ENCODE measurements at regions not wholly inside any gene's neighbourhood (a gene's known extent, or its start where the extent isn't known, plus 50 kb on each side); places are given as distances from the start of the nearest gene placed in this dataset.
"Not testable (repeated sequence)": the region's sequence is repeated elsewhere in the genome, so short reads cannot be mapped to it uniquely, and the experiment has no call there.

DNA sequence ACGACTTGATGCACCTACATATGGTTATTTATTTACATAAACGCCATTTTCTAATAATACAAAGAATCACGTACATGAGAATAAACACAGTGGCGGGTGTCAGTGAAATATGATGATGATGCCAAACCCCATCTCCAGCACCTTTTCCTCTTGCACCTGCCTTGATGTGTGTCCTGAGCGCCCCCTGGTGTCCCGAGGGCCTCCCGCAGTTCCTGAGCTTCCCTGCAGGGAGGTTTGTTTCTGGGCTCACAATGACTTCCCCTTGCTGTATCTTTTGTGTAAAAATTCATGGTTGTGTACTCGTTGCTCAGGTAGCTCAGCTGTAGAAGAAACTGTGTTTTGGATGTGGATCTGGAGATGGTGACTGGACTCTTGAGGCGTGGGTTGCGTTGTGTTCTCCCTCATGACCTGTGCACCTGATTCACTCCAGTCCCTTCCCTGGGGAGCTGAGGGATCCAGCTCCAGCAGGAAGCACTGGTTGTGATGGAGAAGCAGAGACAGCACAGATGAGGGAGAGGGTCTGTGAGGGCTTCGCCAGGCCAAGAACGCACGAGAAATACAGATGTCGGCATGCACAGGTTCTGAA, 1037.8 kb downstream of the TMEM121 start:
- Histone ChIP-seq H3K9me3 (ENCODE audit: control insufficient read depth, low read length) (no peaks in the 10 kb centered on the region), H3K4me3 (ENCODE audit: low read length in 2 of 2) (no peak overlapping the region), H3K27me3 (ENCODE audit: control insufficient read depth in 1 of 2, insufficient read depth in 2 of 2, low read length in 1 of 2) (no peaks in the 10 kb centered on the region), H3K27ac (ENCODE audit: low read depth in 1 of 2, low read length in 2 of 2) (no peak overlapping the region), H3K4me1 (ENCODE audit: control insufficient read depth in 1 of 2, insufficient read depth in 2 of 2, low read length in 2 of 2) (no peaks in the 10 kb centered on the region), H3K36me3 (ENCODE audit: control insufficient read depth in 1 of 2, insufficient read depth in 2 of 2, low read length in 1 of 2) (no peaks in the 10 kb centered on the region)
- WGBS, 2 donors = 44 to 50% methylated on average over 14 of the region's 14 CpGs
- intact Hi-C loops (cut with DNase I) = no loop called here
- DNase-seq (no peak), ATAC-seq (ENCODE audit: low FRiP score) (no peak)

DNA sequence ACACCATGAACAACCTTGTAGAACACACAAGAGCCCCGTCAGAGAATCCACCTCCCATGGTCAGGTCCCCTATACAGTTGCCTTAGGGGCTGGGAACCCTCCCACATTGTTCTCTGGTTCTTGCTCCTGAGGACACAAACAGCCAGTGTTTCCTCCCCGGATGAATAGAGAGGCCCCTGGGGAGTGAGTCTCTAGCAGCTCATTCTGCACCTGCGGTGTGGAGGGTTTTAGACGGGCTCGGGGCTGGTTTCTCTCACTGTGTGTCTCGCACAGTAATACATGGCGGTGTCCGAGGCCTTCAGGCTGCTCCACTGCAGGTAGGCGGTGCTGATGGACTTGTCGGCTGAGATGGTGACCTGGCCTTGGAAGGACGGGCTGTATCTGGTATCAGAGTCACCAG, 1052.1 kb downstream of the TMEM121 start:
- intact Hi-C loops (cut with DNase I) = no loop called here
- ATAC-seq (ENCODE audit: low FRiP score) = no peak
- no peak overlapping the region for H3K27ac ChIP-seq (ENCODE audit: low read depth in 1 of 2, low read length in 2 of 2)
- H3K27me3 ChIP-seq (ENCODE audit: control insufficient read depth in 1 of 2, insufficient read depth in 2 of 2, low read length in 1 of 2) = no peaks in the 10 kb centered on the region
- H3K4me1 ChIP-seq (ENCODE audit: control insufficient read depth in 1 of 2, insufficient read depth in 2 of 2, low read length in 2 of 2) = no peaks in the 10 kb centered on the region
- no peaks in the 10 kb centered on the region for H3K9me3 ChIP-seq (ENCODE audit: control insufficient read depth, low read length)
- no peak overlapping the region for H3K4me3 ChIP-seq (ENCODE audit: low read length in 2 of 2)
- H3K36me3 ChIP-seq (ENCODE audit: control insufficient read depth in 1 of 2, insufficient read depth in 2 of 2, low read length in 1 of 2) = no peaks in the 10 kb centered on the region
- DNase-seq = no peak
- WGBS, 2 donors = 67 to 73% methylated on average over 11 of the region's 11 CpGs

DNA sequence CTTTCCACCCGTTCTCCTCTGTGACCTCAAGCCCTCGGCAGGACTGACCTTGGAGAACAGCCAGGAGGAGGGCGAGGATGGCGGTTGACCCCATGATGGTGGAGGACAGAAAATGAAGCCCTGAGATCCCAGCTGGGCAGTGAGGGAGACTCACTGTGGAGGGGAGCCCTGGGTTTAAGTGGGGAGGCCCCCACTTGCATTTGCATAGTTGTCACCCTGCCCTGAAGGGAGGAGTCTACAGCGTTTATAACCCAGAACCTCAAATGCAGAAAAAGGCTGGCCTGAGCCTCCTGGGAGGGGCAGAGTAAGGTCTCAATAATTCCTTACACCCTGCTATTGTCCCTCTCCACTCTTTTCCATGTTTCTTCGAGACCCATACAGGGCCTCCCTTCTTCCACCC, 1052.7 kb downstream of the TMEM121 start:
- intact Hi-C loops (cut with DNase I) = no loop called here
- H3K36me3 ChIP-seq (ENCODE audit: control insufficient read depth in 1 of 2, insufficient read depth in 2 of 2, low read length in 1 of 2) = no peaks in the 10 kb centered on the region
- no peak for DNase-seq
- no peaks in the 10 kb centered on the region for H3K27me3 ChIP-seq (ENCODE audit: control insufficient read depth in 1 of 2, insufficient read depth in 2 of 2, low read length in 1 of 2)
- no peaks in the 10 kb centered on the region for H3K4me1 ChIP-seq (ENCODE audit: control insufficient read depth in 1 of 2, insufficient read depth in 2 of 2, low read length in 2 of 2)
- no peak overlapping the region for H3K4me3 ChIP-seq (ENCODE audit: low read length in 2 of 2)
- no peaks in the 10 kb centered on the region for H3K9me3 ChIP-seq (ENCODE audit: control insufficient read depth, low read length)
- no peak overlapping the region for H3K27ac ChIP-seq (ENCODE audit: low read depth in 1 of 2, low read length in 2 of 2)
- WGBS, 2 donors = 65 to 66% methylated on average over 6 of the region's 6 CpGs
- no peak for ATAC-seq (ENCODE audit: low FRiP score)

DNA sequence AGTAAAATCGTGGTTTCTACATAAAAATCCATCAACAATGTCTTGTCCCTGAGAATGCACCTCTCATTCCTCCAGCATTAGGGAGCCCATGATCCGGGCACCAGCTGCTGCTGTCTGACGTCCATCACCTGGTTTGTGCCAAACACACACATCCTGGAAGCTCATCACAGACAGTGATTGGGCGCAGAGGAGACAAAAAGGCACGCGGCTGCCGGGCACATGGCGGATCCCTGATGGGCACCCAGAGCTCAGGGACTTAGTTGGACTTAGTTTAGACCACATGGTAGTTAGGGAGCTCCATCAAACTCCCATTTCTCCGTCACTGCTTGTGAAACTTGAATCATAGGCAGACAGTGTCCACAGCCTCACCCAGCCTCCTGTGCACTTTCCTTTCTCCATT, 1059.3 kb downstream of the TMEM121 start:
- Histone ChIP-seq H3K4me3 (ENCODE audit: low read length in 2 of 2) (no peak overlapping the region), H3K9me3 (ENCODE audit: control insufficient read depth, low read length) (no peaks in the 10 kb centered on the region), H3K27ac (ENCODE audit: low read depth in 1 of 2, low read length in 2 of 2) (no peak overlapping the region), H3K27me3 (ENCODE audit: control insufficient read depth in 1 of 2, insufficient read depth in 2 of 2, low read length in 1 of 2) (no peaks in the 10 kb centered on the region), H3K36me3 (ENCODE audit: control insufficient read depth in 1 of 2, insufficient read depth in 2 of 2, low read length in 1 of 2) (no peaks in the 10 kb centered on the region), H3K4me1 (ENCODE audit: control insufficient read depth in 1 of 2, insufficient read depth in 2 of 2, low read length in 2 of 2) (no peaks in the 10 kb centered on the region)
- no peak for ATAC-seq (ENCODE audit: low FRiP score)
- WGBS, 2 donors = 58% methylated on average over 9 of the region's 9 CpGs
- intact Hi-C loops (cut with DNase I) = no loop called here
- no peak for DNase-seq

DNA sequence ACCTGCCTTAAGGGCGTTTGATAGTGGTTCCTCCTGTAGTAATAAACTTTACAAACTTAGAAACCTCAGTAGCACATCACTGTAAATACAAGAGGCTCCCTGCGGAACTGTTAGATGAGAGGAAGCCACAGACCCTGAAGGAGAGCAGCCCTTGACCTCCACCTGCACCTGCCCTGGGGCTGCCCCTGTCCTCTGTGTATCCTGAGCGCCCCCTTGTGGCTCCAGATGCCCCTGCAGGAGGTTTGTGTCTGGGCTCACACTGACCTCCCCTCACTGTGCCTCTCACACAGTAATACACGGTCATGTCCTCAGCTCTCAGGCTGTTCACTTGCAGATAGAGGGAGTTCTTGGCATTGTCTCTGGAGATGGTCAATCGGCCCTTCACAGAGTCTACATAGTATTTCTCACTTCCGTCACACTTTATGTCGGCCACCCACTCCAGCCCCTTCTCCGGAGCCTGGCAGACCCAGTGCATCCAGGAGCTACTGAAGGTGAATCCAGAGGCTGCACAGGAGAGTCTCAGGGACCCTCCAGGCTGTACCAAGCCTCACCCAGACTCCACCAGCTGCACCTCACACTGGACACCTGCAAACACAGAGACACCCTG, 1059.8 kb downstream of the TMEM121 start:
- no peaks in the 10 kb centered on the region for H3K9me3 ChIP-seq (ENCODE audit: control insufficient read depth, low read length)
- H3K4me3 ChIP-seq (ENCODE audit: low read length in 2 of 2) = no peak overlapping the region
- no peaks in the 10 kb centered on the region for H3K4me1 ChIP-seq (ENCODE audit: control insufficient read depth in 1 of 2, insufficient read depth in 2 of 2, low read length in 2 of 2)
- DNase-seq (no peak), ATAC-seq (ENCODE audit: low FRiP score) (no peak)
- no peak overlapping the region for H3K27ac ChIP-seq (ENCODE audit: low read depth in 1 of 2, low read length in 2 of 2)
- intact Hi-C loops (cut with DNase I) = no loop called here
- WGBS, 2 donors = 51 to 54% methylated on average over 8 of the region's 8 CpGs
- no peaks in the 10 kb centered on the region for H3K36me3 ChIP-seq (ENCODE audit: control insufficient read depth in 1 of 2, insufficient read depth in 2 of 2, low read length in 1 of 2)
- H3K27me3 ChIP-seq (ENCODE audit: control insufficient read depth in 1 of 2, insufficient read depth in 2 of 2, low read length in 1 of 2) = no peaks in the 10 kb centered on the region

DNA sequence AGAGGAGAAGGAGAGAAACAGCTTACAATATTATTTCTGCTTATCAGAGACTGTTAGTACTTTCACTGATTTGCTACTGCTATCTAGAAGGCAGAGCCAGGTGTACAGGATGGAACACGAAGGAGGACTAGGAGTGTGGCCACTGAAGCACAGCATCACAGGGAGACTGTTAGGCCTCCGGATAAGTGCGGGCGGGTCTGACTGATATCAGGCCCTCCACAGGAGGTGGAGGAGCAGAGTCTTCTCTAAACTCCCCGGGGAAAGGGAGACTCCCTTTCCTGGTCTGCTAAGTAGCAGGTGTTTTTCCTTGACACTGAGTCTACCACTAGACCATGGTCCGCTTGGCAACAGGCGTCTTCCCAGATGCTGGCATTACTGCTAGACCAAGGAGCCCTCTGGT, 1065.2 kb downstream of the TMEM121 start:
- H3K4me3 ChIP-seq (ENCODE audit: low read length in 2 of 2); intact Hi-C loops (cut with DNase I); H3K9me3 ChIP-seq (ENCODE audit: control insufficient read depth, low read length); ATAC-seq (ENCODE audit: low FRiP score); H3K27ac ChIP-seq (ENCODE audit: low read depth in 1 of 2, low read length in 2 of 2); H3K4me1 ChIP-seq (ENCODE audit: control insufficient read depth in 1 of 2, insufficient read depth in 2 of 2, low read length in 2 of 2); H3K27me3 ChIP-seq (ENCODE audit: control insufficient read depth in 1 of 2, insufficient read depth in 2 of 2, low read length in 1 of 2); H3K36me3 ChIP-seq (ENCODE audit: control insufficient read depth in 1 of 2, insufficient read depth in 2 of 2, low read length in 1 of 2); DNase-seq: not testable (repeated sequence)
- WGBS, 2 donors = 75 to 81% methylated on average over 7 of the region's 7 CpGs

DNA sequence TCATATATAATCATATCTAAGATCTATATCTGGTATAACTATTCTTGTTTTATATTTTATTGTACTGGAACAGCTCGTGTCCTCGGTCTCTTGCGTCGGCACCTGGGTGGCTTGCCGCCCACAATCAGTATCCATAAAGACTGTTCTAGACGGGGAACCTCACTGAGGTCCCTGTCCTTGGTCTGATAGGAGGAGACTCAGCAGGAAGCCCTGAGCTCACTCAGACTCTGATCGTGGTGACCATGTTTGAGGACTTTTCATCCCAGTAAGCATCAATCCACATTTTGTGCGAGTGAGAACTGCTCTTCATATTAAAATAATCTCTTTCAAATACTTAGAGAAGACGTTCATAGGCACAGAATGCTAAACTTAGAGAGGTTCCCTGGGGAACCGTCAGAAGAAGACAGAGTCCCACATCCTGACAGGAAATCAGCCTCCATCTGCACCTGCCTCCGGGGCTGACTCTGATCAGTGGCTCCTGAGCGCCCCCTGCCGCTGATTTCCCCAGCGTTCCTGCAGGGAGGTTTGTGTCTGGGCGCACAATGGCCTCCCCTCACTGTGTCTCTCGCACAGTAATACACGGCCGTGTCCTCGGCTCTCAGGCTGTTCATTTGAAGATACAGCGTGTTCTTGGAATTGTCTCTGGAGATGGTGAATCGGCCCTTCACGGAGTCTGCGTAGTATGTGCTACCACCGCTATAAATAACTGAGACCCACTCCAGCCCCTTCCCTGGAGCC, 1065.9 kb downstream of the TMEM121 start:
- H3K4me3 ChIP-seq (ENCODE audit: low read length in 2 of 2); H3K27me3 ChIP-seq (ENCODE audit: control insufficient read depth in 1 of 2, insufficient read depth in 2 of 2, low read length in 1 of 2); H3K27ac ChIP-seq (ENCODE audit: low read depth in 1 of 2, low read length in 2 of 2); intact Hi-C loops (cut with DNase I); H3K9me3 ChIP-seq (ENCODE audit: control insufficient read depth, low read length); H3K4me1 ChIP-seq (ENCODE audit: control insufficient read depth in 1 of 2, insufficient read depth in 2 of 2, low read length in 2 of 2); DNase-seq; H3K36me3 ChIP-seq (ENCODE audit: control insufficient read depth in 1 of 2, insufficient read depth in 2 of 2, low read length in 1 of 2); ATAC-seq (ENCODE audit: low FRiP score): not testable (repeated sequence)
- 63 to 73% methylated on average over 20 to 24 of the region's 24 CpGs for WGBS, 2 donors

DNA sequence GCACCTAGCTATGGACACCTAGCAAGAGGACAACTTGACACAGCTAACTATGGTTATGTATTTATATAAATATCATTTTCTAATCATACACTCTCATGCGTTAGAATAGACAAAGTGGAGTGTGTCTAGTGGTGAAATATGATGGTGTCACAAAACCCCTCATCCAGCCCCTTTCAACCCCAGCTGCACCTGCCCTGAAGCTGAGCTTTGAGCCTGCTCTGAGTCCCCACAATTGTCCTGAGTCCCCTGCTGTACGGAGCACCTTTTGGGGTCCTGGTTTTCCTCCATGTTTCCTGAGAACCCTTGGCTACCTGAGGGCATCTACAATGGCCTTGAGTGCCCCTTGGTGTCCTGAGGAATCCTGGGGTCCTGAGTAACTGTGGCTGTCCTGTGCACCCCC, 1072.8 kb downstream of the TMEM121 start:
- ATAC-seq (ENCODE audit: low FRiP score) (no peak), DNase-seq (no peak)
- Histone ChIP-seq H3K4me1 (ENCODE audit: control insufficient read depth in 1 of 2, insufficient read depth in 2 of 2, low read length in 2 of 2) (no peaks in the 10 kb centered on the region), H3K27ac (ENCODE audit: low read depth in 1 of 2, low read length in 2 of 2) (no peak overlapping the region), H3K9me3 (ENCODE audit: control insufficient read depth, low read length) (no peaks in the 10 kb centered on the region), H3K27me3 (ENCODE audit: control insufficient read depth in 1 of 2, insufficient read depth in 2 of 2, low read length in 1 of 2) (no peaks in the 10 kb centered on the region), H3K4me3 (ENCODE audit: low read length in 2 of 2) (no peak overlapping the region), H3K36me3 (ENCODE audit: control insufficient read depth in 1 of 2, insufficient read depth in 2 of 2, low read length in 1 of 2) (no peaks in the 10 kb centered on the region)
- WGBS, 2 donors = 53 to 54% methylated on average over 2 of the region's 2 CpGs
- intact Hi-C loops (cut with DNase I) = no loop called here
